CD4-positive, alpha-beta T cell treated with Interleukin-15 for 1 hour (primary cell): ENCODE measurements at regions not wholly inside any gene's neighbourhood (a gene's known extent, or its start where the extent isn't known, plus 50 kb on each side); places are given as distances from the start of the nearest gene placed in this dataset.

Experiments
- DNase-seq: peaks from one replicate; pipeline ENCODE4 v3.0.0-alpha.2; 2020

DNA sequence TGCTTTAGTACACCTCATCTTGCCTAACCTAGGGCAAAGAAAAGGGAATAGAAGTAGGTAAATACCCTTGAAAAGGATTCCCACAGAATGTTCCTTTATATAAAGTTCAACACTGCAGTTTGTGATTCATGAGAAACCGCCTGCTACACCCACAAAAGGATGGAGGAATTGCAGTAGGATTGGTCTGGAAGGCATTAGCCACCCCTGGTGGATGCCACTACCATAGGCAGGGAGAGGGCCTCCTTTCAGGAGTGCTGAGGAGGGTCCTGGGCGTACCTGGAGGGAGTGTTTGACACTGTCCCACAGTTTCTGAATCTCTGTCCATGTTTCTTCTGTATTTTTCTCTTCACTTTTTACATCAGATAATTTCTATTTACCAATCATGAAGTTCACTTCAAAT, 221.8 kb upstream of the TMEM72 start:
- DNase-seq = no peak

DNA sequence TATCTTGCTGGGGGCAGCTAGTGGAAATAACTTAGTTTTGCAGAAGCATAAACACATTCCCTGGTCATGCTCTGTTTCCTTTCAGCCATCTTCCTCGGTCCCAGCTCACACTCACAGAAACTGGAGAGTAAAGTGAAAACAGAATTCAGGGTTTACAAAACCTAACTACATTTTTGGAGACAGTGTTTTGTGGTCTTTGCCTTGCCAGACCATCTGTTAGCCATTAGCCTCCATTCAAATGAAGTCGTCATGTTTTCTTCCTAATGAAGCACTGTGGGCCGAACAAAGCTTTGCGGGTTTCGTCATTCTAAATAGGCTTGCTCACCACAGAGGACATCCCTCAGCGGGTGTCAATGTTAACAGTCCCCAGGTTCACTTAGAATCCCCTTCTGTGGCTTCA, 214.6 kb upstream of the TMEM72 start:
- DNase-seq = no peak

DNA sequence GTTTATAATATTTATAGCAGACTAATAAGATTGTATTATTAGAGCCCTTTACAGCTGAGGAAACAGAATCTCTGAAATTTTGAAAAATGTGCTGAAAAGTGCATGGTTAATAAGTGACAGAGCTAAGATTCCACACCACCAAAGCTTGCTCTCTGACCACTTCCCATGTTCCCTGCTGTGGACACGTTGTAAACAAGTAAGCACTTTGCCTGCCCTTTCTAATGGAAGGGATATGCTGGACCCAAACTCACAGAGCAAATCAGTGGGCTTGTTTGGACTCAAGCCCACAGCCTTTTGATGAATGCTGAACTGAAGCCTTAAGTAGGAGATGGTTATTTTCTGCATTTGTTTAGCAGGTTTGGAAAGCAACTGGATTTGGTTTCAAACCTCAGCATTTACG, 214.0 kb upstream of the TMEM72 start:
- DNase-seq = no peak

DNA sequence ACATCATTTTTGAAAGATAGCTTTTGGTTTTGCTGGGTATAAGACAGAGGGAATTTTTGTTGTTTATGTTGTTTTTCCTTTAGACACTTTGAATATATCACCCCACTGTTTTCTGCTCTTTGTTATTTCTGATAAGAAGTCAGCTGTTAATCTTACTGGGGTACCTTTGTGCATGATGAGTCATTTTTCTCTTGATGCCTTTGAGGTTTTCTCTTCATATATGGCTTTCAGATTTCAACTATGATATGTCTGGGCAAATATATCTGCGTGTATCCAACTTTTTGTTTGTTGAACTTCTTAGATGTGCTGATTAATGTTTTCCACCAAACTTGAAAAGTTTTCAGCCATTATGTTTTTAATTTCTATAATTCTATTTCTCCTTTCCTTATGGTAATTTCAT, 208.6 kb upstream of the TMEM72 start:
- DNase-seq = no peak

DNA sequence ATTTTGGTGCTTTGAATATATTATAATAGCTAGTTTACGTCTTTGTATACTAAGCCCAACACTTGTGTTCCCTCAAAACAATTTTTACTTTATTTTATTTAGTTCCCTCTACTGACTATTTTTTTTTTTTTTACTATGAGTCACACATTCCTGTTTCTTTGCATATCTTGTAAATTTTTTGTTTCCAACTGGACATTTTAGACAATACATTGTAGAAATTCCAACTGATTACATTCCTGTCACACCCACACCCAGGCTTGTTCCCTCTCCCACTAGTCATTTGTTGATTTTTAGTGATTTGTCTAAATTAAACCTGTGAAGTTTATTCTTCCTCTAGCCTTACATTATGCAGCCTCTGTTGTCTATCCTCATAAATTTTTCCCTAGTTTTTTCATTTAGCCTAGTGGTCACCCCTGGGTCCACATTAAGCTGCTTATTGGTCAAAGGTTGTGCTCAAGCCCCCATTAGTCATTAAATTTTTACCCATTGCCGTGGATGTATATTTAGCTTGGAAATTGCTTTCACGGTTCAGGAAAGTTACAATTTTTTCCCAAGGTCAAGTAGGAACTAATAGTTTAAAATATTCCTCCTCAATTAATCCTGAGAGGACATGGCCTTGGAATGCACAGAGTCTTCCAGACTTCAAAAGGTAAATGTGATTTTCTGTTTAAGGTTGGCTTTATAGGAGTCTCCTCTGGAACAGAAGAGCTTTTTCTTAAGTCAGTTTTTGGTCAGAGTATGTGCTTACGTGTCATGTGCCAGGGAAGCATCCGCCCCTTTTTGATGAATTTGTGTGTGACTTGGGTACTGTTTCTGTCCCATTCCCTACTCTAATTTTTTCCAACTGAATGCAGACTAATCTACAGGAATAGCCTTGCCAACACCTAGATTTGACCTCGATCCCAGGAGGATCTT, 207.6 kb upstream of the TMEM72 start:
- DNase-seq = no peak

DNA sequence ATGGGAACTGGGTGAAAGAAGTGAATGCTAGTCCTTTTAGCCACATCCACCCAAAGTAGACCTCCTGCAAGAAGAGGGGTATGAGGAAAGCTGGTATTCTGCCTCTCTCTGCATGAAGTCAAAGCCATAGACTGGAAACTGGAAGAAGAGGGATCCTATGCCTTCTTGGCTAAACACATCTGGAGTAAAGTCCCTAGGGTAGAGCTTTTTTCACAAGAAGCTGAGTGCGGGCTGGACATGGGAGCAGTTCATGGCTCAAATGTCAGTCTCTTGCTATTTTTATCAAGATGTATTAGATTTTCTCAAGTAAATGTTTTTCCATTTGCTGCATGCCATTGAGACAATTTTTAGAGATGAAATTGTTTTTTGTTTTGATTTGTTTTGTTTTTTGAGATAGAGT, 206.5 kb upstream of the TMEM72 start:
- no peak for DNase-seq

DNA sequence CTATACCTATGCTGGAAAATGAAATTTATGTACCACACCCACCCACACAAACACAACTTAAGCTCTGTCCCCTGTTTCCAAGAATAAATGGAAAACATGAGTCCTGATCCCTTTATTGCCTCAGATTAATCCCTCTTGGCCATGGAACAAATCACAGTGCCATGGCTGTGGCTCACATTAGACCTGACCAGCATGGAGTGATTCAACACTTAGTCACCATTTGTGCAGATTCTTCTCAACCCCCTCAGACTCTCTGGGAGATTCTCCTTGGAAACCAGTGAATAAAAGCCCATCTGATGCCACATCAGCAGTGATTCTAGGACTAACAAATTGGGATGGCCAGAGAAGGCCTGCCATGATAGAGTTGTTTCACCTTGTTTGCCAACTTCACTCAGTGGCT, 204.4 kb upstream of the TMEM72 start:
- DNase-seq = no peak

DNA sequence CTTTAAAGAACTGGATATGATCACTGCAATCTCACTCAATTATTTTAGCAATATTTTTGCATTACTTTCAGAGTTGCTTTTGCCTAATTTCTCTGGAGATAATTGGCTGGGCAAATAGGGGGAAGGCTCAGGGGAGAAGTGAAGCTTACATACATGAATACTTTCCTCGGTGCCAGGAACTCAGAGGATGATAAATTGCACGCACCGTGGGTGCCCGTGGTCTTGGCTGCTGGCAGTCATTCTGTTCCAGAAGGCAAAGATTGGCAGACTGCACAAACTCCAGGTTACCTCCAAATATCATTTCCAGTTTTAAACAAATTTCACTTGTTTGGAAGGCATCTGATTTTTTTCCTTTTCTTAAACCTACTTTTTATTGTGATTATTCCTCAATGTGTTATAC, 197.8 kb upstream of the TMEM72 start:
- no peak for DNase-seq

DNA sequence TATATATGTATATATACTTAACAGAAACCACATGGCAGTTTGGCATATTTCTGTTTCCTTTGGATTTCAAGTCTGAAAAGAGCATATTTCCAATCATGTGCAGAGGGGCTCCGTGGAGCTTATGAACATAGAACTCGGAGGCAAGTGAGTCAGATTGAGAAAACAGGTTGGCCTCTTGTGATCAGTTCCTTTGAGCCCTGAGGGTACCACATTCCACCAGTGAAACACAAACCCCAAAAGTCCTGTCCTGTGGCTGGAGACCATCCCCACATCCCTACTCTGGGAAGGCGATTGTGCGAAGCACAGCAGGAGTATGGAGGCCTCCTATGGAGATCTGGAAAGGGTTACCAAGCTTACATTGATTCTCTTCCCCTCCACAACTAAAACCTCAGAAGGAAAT, 196.7 kb upstream of the TMEM72 start:
- DNase-seq = no peak

DNA sequence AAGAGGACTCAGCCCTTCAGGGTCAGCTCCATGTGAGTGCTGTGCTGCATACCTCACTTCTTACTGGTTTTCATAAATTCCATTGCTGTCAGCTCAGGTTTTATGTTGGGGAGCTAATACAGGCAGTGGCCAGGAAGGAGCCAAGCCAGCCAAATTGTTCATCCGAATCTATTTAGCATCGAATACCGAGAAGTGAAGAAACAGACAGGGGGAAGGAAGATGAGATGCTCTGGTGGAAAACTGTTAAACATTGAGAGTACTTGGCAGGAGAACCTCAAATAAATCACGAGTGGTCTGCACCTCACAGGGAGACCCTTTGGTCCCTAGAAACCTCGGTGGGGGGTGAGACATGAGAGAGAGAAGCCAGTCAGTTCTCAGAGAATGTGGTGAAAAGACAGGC, 196.0 kb upstream of the TMEM72 start:
- DNase-seq = no peak

DNA sequence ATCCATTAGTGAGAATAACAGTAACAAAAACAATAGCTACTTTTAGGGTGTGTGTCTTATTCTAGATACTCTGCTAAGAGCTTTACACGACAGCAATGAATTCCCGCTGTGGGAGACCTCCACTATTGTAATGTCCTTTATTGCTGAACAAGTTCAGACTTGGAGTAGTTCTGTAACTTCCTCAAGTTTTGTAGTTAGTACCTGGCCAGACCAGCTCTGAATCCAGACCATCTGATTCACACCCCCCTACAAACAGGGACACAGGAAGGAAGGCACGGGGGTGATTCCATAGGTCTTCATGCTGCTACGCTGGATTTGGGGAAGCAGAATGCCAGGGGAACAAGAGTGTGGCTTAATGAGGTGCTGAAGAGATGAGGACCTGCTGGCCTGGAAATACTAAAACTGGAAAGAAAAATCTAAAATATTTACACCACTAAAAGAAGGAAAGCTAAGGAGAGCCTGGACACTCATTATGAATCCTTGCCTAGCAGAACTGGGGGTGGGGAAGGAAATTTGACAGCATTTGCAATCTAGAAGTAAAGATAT, 194.6 kb upstream of the TMEM72 start:
- no peak for DNase-seq

DNA sequence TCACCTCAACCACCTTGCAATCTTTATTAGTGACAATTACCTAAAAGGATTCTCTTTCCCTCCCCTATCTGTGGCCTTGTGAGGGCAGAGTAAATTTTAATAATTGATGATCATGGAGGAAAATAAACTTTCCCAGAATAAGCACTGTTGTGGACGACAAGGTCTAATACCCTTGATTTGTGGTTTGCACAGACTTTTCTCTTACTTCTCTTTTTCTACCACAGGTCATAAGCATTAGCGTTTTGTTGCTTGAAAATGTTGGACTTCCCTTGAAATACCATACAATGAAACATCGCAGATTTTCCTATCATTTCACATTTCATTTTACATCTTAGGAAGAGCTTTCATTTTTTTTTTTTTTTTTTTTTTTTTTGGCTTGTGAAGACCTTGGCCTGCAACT, 188.1 kb upstream of the TMEM72 start:
- DNase-seq = no peak

DNA sequence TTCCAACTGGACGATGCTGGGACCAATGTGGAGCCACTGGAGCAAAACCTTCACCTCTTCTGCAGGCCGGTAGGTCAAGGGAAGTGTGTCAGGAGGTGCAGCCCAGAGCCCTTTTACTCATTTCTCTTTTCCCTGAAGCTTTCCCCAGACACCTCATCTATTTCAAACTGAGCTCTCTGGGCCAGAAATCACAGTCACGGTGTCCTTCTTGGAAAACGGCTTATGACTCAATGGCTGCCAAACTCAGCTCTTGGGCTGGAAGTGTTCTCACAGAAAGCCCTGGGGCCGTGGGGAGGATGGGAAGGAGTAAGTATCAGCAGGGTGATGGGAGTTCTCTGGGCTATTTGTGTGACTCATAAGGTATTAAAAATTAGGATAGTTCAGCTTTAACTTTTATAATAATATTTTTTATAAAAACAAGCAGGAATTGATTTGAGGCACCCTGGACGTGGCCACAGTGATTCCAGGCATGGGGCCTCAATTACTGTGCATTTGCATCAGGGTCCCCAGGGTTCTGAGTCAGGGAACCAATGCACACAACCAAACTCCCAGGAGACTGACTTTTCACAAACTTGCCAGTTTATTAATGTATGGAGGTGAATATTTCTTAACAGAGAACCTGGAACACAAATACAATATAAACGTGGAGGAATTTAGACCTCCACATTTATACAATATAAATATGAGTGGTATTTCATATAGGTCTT, 187.4 kb upstream of the TMEM72 start:
- DNase-seq = no peak

DNA sequence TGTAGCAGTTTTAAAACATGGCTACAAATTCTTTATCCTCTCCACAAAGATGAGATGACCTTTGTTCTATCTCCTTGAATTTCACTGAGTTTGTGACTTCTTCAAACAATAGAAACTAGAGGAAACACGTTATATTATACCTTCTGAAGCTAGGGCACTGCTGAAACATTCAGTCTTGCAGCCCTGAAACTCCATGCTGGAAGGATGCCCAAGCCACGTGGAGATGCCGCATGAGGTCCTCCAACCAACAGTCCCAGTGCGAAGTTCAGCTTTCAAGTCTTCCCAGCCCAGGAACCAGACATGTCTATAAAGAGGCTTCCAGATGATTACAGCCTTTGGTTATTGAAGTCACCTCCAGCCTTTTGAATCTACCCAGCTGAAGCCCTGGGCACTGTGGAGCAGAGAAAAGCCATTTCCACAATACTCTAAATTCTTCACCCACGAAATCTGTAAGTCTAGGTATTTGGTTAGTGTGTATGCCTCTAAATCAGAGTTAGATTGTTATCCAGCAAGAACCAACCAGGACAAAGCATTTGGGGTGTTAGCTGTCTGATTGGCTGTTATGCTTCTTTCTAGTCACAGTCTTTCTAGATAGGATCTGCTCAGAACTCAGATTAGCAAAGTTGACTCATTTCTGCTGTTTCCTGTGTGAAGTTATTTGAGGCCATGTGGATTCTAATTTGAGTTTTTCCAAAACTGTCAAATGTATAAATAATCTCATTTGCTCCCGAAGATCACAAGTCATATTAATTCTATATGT, 186.5 kb upstream of the TMEM72 start:
- DNase-seq = no peak

DNA sequence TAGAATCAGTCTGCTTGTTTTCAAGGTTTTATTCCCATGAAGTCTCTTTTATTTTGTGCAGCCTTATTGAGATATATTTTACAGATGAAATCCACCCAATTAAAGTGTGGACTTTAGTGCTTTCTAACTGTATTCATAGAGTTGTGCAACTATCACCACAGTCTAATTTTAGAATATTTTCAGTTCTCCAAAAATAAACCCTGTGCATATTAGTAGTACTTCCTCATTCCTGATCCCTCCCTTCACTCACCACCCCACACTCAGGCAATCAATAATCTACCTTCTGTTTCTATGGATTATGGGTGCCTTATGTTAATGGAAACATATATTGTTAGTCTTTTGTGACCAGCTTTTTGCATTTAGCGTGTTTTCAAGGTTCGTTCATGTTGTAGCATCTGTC, 185.7 kb upstream of the TMEM72 start:
- no peak for DNase-seq

DNA sequence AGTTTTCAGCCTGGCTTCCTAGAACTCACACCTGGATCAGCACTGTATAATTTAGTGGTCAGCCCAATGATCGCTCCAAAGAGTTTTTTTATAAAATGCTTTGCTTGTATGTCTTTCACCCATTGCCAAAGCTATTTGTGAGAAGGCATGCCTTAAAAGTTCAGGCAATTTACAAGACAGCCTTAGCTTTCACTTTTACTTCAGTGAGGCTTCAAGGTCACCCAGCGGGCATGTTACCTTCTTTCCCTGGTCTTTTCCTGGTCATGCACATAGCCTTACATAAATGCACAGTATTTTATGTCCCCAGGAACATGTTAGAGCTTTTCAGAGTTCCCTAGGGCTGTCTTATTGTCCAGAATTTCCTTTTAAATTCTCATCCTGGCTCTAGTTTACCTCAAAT, 179.9 kb upstream of the TMEM72 start:
- DNase-seq = no peak

DNA sequence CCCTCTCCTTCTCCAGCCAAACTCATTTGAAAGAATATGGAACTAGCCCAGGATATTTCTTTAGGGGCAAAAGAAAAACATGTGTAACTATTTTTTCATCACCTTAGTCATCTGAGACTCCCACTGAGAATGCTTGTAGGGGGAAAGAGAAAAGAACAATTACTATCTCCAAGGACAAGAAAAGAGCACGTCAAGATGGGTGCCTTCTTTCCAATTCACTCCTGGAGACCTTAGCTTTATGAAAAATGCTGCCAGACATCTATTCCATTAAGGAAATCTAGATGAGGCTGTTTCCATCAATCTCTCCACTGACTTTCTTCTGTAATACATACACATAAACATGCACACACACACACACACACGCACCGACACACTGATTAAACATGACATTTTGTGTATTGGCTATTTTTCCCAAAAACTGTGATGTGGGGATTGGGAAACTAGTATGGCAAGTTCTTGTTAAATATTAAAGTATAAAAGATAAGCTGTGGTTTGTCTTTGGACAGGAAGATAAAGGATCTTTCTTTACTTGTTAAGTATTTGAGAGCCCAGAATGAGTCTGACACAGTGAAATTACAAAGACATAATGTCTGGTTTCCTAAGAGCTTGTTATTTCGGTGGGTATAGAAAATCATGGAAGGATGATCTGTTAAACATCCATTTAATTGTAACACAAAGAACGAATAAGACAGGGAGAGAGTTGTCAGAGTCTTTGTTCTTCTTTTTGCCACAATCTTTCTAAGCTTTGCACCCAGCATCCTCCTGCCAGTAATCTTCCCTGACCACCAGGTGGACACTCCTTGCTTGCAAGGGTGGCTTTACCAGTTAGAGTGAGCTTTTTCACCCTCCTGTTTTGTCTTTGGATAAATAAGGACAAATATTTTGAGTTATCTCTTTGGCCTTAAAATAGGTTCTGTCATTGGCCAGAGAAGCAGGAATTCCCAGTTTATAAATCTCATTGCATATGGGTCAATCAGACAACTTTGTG, 177.3 kb upstream of the TMEM72 start:
- no peak for DNase-seq

DNA sequence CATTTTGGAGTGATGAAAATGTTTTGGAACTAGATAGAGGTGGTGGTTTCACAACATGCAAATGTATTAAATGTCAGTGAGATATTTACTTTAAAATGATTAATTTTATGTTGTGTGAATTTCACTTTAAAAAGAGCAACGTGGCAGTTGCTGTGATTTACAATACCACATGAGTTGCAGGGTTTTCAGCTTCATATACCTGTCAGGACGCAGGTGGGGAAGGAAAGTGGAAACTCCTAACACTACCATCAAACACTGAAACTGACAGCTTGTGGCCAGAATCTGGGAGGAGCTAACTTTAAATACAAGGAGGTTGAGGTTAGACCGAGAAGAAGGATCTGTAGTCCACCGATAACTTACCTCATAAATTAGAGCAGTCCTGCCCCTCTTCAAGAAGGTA, 168.9 kb upstream of the TMEM72 start:
- DNase-seq = no peak

DNA sequence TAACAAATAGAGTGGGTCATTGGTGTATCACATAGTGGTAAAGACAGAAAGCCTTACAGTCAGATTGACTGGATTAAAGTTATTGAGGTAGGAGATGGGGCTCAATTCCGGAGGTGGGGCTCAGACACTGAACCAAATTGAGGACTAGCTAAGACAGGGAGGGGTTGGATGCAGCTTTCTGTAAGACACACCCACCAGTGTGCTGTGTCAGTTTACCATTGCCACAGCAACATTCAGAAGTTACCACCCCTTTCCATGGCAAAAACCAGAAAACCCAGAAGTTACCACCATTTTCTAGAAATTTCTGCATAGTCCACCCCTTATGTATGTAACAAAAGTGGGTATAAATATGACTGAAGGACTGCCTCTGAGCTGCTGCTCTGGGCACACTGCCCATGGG, 167.6 kb upstream of the TMEM72 start:
- DNase-seq = no peak

DNA sequence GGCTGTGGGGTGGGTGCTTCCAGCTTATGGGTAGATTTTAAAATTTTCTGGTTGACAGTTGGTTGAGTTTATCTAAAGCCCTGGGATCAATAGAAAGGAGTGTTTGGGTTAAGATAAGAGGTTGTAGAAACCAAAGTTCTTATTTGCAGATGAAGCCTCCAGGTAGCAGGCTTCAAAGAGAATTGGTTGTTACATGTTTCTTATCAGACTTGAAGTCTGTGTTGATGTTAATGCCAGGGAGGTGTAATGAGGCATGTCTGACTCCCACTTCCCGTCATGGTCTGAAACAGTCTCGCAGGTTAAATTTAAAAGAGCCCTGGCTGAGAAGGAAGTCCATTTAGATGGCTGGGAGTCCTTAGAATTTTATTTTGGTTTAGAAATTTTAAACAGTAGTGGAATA, 165.2 kb upstream of the TMEM72 start:
- DNase-seq = no peak

DNA sequence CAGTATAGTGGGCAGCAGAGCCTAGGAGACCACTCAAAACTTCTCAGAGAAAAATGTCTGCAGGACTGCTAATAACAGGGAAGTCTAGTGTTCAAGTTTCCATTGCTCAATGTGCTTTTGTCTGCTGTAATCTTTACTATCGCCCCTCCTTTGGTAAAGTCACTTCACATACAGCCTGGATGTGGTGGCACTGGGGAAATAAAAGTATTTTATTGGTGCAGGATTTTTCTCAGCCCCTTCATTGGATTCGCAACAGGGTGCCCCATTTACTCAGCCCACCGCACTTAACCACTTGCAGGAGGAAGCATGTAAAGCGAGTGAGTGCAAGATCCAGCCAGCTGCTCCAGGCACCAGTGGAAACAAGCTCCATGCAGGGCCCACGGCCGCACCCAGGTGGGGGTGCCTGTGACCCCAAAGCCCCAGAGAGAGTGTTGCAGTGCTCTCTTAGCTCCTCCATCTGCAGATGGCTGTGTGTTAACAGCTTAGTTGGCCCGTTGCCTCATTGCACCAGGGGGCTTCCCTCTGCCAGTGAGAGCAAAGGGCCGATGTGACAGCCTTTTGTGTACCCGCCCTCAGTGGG, 163.5 kb upstream of the TMEM72 start:
- no peak for DNase-seq

DNA sequence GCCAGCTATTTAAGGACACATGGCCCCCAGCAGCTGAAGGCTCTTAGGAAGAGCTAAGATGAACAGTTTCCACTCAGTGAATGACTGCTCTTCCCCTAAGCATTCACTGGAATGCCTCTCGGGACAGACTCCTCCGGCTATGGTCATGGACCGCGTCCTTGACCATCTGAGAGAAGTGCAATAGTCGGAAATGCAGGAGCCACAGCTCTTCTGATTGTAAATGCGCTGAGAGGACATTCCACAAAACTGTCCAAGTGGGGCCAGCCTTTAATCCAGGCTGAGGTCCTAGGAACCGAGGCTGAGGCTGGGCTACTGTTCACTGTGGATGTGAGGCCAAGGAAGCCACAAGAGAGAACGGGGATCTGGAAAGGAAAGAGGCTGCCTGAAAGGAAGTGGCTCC, 162.0 kb upstream of the TMEM72 start:
- DNase-seq = no peak
